Fibroblast of upper back skin (primary cell): ENCODE measurements at regions not wholly inside any gene's neighbourhood (a gene's known extent, or its start where the extent isn't known, plus 50 kb on each side); places are given as distances from the start of the nearest gene placed in this dataset.

Experiments used
- DNase-seq: peaks from one replicate; pipeline ENCODE4 v3.0.0-alpha.2; 2013

- DNase-seq, result no peak
Observed at GRCh38 chr13:76745261-76746200, 140.7 kb downstream of the KCTD12 start.

- DNase-seq, result no peak
Observed at GRCh38 chr13:76741624-76742023, 144.6 kb downstream of the KCTD12 start.

GRCh38 chr13:76741046-76741445, 145.2 kb downstream of the KCTD12 start:
- no peak for DNase-seq

GRCh38 chr13:76738616-76739015, 147.6 kb downstream of the KCTD12 start:
- no peak for DNase-seq

GRCh38 chr13:76737526-76737925, 148.7 kb downstream of the KCTD12 start:
- DNase-seq, result no peak

GRCh38 chr13:76735641-76736040, 150.6 kb downstream of the KCTD12 start:
- no peak for DNase-seq

- peak; percentile 69 for DNase-seq
Observed at GRCh38 chr13:76733671-76734070, 152.5 kb downstream of the KCTD12 start.

- no peak for DNase-seq
Observed at GRCh38 chr13:76732367-76732766, 153.8 kb downstream of the KCTD12 start.

- peak; percentile 29 for DNase-seq
Observed at GRCh38 chr13:76730220-76730619, 156.0 kb downstream of the KCTD12 start.

- no peak for DNase-seq
Observed at GRCh38 chr13:76729691-76730090, 156.5 kb downstream of the KCTD12 start.

- no peak for DNase-seq
Observed at GRCh38 chr13:76725896-76726295, 160.3 kb downstream of the KCTD12 start.

GRCh38 chr13:76725211-76725610, 161.0 kb downstream of the KCTD12 start:
- DNase-seq, result no peak

- no peak for DNase-seq
Observed at GRCh38 chr13:76724421-76724820, 161.8 kb downstream of the KCTD12 start.

GRCh38 chr13:76723551-76724232, 162.5 kb downstream of the KCTD12 start:
- DNase-seq, result peak; percentile 91

GRCh38 chr13:76722782-76723181, 163.4 kb downstream of the KCTD12 start:
- DNase-seq, result no peak

- no peak for DNase-seq
Observed at GRCh38 chr13:76720821-76721220, 165.4 kb downstream of the KCTD12 start.

GRCh38 chr13:76720416-76720815, 165.8 kb downstream of the KCTD12 start:
- DNase-seq, result no peak

- DNase-seq, result no peak
Observed at GRCh38 chr13:76719955-76720354, 166.2 kb downstream of the KCTD12 start.

GRCh38 chr13:76717092-76717491, 169.1 kb downstream of the KCTD12 start:
- DNase-seq, result peak; percentile 67

GRCh38 chr13:76715621-76716020, 170.6 kb downstream of the KCTD12 start:
- peak; percentile 89 for DNase-seq

- no peak for DNase-seq
Observed at GRCh38 chr13:76715075-76715474, 171.1 kb downstream of the KCTD12 start.

- DNase-seq, result no peak
Observed at GRCh38 chr13:76713280-76713679, 172.9 kb downstream of the KCTD12 start.

GRCh38 chr13:76711550-76712182, 174.5 kb downstream of the KCTD12 start:
- DNase-seq, result peak; percentile 95

GRCh38 chr13:76709851-76710250, 176.4 kb downstream of the KCTD12 start:
- peak; percentile 47 for DNase-seq
